Keratinocyte (primary cell): ENCODE measurements at regions not wholly inside any gene's neighbourhood (a gene's known extent, or its start where the extent isn't known, plus 50 kb on each side); places are given as distances from the start of the nearest gene placed in this dataset.

Experiments
- EZH2 ChIP-seq: IDR thresholded peaks from one replicate; pipeline ENCODE4 v1.6.1; 2012; ENCODE audit warnings: inconsistent platforms, mild to moderate bottlenecking, low read length, moderate library complexity
- TF ChIP-seq, protein P1 (sequence below), 3 experiments: IDR thresholded peaks in 1 of 3; conservative IDR thresholded peaks in 1 of 3; optimal IDR thresholded peaks in 1 of 3; 2 replicates in 2 of 3; 3 replicates in 1 of 3; pipeline versions ENCODE3 to v1.5.1; 2011; ENCODE audit warnings: low read length in 3 of 3, mild to moderate bottlenecking in 3 of 3, moderate library complexity in 2 of 3, control low read depth in 1 of 3, inconsistent platforms in 1 of 3; ENCODE audit not compliant: insufficient read depth in 2 of 3; ENCODE audit errors: extremely low read depth in 1 of 3

DNA sequence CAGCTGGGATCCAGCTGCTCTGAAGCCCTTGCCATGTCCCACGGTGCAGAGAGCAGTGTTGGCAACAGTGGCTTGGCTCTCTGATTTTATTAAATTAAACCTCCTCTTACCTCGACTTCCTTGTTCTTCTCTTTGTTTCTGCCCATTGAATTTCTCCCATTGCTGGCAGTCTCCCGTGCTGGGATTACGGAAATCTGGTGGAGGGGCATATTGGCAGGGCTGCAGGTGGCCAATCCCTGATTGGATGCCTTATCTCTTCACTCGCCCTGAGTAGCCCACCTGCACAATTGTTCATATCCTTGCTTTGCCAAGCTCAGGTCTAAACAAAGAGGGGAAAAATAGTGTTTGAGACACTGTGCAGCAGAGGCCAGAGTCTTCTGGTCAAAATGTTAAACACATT lies 493.9 kb downstream of the TMA16 start:
- TF ChIP-seq, protein P1, sequence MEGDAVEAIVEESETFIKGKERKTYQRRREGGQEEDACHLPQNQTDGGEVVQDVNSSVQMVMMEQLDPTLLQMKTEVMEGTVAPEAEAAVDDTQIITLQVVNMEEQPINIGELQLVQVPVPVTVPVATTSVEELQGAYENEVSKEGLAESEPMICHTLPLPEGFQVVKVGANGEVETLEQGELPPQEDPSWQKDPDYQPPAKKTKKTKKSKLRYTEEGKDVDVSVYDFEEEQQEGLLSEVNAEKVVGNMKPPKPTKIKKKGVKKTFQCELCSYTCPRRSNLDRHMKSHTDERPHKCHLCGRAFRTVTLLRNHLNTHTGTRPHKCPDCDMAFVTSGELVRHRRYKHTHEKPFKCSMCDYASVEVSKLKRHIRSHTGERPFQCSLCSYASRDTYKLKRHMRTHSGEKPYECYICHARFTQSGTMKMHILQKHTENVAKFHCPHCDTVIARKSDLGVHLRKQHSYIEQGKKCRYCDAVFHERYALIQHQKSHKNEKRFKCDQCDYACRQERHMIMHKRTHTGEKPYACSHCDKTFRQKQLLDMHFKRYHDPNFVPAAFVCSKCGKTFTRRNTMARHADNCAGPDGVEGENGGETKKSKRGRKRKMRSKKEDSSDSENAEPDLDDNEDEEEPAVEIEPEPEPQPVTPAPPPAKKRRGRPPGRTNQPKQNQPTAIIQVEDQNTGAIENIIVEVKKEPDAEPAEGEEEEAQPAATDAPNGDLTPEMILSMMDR (optimal IDR thresholded peaks at IDR 0.05 in 1 of 3, IDR thresholded peaks at IDR 0.05 in 1 of 3, conservative IDR thresholded peaks at IDR 0.05 in 1 of 3; ENCODE audit: extremely low read depth in 1 of 3, insufficient read depth in 2 of 3, low read length in 3 of 3) = no peak
- no peak for TF ChIP-seq EZH2
